ENCODE measurements at regions not wholly inside any gene's neighbourhood (a gene's known extent, or its start where the extent isn't known, plus 50 kb on each side); places are given as distances from the start of the nearest gene placed in this dataset.

GRCh38 chr11:22539821-22540256 lies 85.8 kb downstream of the FANCF start:
- TF ChIP-seq REST (IDR thresholded peaks at IDR 0.05; ENCODE audit: borderline replicate concordance) (no peak), REST (CRISPR knock-in tag; IDR thresholded peaks at IDR 0.05; ENCODE audit: low read depth) (no peak), DPF2 (IDR thresholded peaks at IDR 0.05) (no peak), KAT7 (CRISPR knock-in tag; IDR thresholded peaks at IDR 0.05; ENCODE audit: borderline replicate concordance) (no peak), SMC3 (conservative IDR thresholded peaks at IDR 0.05; ENCODE audit: insufficient read depth, low read depth, low read length) (no peak), FOXK2 (conservative IDR thresholded peaks at IDR 0.05 in 1 of 2, IDR thresholded peaks at IDR 0.05 in 1 of 2; ENCODE audit: low read depth in 2 of 2) (no peak)
- TF ChIP-seq, protein P1, sequence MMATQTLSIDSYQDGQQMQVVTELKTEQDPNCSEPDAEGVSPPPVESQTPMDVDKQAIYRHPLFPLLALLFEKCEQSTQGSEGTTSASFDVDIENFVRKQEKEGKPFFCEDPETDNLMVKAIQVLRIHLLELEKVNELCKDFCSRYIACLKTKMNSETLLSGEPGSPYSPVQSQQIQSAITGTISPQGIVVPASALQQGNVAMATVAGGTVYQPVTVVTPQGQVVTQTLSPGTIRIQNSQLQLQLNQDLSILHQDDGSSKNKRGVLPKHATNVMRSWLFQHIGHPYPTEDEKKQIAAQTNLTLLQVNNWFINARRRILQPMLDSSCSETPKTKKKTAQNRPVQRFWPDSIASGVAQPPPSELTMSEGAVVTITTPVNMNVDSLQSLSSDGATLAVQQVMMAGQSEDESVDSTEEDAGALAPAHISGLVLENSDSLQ (IDR thresholded peaks at IDR 0.05) = no peak
- TF ChIP-seq, protein P2, sequence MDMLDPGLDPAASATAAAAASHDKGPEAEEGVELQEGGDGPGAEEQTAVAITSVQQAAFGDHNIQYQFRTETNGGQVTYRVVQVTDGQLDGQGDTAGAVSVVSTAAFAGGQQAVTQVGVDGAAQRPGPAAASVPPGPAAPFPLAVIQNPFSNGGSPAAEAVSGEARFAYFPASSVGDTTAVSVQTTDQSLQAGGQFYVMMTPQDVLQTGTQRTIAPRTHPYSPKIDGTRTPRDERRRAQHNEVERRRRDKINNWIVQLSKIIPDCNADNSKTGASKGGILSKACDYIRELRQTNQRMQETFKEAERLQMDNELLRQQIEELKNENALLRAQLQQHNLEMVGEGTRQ (CRISPR knock-in tag; IDR thresholded peaks at IDR 0.05) = no peak
